NCI-H345 (cell line): ENCODE measurements at regions not wholly inside any gene's neighbourhood (a gene's known extent, or its start where the extent isn't known, plus 50 kb on each side); places are given as distances from the start of the nearest gene placed in this dataset.

Experiments
- DNase-seq: peaks from one replicate; lab custom pipeline; 2025; lab: John Stamatoyannopoulos, UW

DNA sequence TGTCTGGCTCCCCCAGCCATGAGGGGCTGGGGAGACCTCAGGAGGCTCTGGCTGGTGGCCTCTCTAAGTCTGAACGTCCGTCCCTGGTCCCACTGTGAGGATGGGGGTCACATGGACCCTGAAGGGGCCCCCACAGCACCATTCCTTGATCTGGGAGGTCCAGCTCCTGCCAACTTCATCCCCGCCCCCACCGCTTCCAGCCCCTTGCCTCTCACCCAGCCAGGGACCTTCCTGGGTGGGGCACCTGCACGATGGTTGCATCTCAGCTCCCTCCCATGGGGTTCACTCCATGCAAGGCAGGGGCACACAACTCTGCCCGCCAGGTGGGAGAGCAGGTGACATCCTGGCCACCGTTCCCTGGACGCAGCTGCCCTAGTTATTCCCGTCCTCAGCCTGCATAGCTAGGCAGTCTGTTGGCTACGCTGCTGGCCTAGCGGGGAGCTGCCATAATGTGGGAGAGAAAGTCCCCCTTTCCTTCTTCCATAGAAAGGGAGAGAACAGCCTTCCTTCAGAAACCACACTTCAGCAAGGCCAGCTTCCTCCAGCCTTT is 217.9 kb upstream of the RPL38 start:
- DNase-seq: no peak

DNA sequence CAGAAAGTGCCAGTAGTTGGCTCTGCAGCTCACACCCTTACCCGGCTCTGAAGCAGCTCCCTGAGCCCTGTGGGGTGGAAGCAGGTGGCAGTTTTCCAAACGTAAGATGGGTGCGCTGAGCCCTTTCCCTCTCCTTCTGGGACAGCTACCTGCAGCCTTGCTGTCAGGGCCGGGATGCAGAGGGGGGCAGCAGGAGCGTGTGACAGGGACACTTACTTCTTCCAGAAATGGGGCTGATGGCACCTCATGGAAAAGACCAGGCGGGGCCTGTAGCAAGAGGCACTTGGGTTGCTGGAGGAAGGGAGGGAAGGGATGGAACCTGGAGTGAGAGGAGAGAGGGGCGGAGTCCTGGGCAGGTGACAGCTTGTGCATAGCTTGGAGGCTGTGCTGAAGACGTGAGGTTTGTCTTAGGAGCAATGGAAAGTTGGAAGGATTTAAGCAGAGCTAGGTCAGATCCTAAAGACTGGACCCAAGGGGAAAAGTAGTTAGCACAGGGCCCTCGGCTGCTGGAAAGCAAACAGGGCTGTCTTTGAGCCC is 216.8 kb upstream of the RPL38 start:
- no peak for DNase-seq

DNA sequence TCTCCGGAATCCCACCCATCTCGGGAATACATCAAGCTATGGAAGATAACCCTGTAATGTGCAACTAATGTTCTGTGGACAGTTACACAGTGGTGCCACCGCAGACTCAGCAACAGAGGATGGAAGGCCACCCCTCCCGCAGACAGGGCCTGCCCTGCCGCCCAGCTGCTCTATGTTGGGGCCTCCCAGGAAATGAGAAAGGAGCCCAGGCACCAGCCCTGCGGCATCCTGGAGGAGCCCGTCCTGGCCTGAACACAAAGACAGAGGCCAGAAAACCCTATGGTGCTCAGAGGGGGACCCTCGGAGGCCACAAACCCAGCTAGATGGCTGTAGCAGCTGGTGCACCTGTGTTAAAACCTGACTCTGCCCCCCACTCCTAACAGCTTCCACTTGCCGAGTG is 216.1 kb upstream of the RPL38 start:
- DNase-seq: no peak

DNA sequence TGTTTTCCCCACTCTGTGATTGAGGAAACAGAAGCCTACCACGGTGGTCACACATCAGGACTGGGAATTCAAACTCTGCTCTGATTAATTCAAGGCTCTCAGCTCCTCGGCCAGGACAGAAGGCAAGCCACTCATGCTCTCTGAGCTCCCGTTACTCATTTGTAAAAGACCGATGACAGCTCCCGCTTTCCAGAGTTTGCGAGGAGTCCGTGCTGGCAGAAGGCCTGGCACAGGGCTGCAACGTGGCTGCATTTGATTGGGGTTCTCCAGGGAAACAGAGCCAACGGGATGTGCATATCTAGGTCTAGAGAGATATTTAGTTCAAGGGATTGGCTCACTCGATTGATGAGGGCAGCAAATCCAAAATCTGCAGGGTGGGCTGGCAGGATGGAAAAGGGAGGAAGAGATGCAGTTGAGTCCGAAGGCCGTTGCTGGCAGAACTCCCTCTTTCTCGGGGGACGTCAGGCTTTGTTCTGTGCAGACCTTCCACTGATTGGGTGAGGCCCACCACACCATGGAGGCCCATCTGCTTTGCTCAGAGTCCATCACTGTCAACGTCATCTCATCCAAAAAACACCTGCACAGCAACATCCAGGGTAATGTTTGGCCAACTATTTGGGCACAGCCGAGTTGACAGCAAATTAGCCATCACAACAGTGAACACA is 215.5 kb upstream of the RPL38 start:
- no peak for DNase-seq

DNA sequence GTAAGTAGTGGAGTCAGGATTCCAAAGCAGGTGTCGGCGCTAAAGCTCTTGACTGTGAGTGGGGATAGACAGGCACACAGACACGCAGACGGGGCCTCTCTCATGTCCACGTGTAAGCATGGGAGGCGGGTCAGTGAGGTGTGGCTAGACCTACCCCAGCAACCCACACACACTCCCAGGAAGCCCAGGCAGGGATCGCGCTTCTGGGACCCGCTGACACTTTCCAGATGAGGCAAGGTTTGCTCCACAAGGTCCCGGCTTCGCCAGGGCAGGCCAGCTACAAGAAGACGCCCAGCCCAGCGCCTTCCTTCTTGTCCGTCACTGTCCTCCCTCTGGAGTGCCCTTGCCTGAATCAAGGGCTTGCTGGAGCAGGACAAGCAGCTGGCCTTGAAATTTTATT is 213.8 kb upstream of the RPL38 start:
- DNase-seq: no peak

DNA sequence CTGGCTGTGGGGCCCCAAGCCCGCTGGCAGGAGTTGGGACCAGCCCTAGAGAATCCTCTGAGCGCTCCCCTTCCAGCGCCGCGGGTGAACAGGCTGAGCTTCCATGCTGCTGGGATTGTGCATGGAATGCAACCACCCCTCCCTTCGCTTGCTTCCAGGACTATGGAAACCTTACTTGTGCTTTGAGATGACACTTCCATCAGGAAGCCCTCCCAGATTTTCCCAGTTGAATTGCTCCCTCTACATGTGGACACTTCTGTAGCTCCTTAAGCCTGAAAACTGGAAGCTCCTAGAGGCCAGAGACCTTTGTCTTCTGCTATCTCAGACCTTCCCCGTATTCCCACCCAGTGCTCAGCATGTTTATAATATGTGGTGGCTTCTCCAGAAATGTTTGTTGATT is 213.2 kb upstream of the RPL38 start:
- DNase-seq: no peak

DNA sequence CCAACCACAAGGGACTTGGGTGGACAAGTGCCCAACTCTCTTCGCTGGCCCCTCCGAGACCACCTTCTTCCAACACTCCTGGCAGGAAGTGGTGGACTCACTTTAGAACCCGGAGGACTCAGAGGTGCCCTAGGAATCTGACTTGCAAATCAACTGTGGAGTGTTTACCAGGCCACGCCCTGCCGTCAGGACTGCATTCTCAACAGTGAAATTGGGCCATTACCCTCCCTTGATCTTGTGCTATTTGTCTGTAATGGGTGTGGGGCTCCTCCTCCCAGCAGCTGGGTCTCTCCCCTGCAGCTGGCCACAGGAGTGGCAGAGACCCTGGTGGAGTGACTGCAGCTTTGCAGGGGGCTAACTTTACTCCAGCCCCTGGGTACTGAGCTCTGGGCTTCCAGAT is 212.2 kb upstream of the RPL38 start:
- peak; percentile 69 for DNase-seq

DNA sequence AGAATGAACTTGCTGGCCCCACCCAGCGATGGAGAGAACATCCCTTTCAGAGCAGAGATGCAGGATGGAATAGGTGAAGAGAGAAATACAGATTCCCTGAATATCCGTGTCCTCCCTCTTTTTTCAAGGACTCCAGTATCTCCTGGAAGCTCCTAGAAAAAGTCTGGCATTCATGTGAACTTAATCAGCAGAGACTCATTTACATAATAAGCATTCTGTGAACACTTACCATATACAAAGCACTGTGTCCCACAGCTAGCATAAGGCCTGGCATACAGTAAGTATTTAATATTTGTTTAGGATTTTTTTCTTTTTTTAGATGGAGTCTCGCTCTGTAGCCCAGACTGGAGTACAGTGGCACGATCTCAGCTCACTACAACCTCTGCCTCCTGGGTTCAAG is 208.5 kb upstream of the RPL38 start:
- no peak for DNase-seq

DNA sequence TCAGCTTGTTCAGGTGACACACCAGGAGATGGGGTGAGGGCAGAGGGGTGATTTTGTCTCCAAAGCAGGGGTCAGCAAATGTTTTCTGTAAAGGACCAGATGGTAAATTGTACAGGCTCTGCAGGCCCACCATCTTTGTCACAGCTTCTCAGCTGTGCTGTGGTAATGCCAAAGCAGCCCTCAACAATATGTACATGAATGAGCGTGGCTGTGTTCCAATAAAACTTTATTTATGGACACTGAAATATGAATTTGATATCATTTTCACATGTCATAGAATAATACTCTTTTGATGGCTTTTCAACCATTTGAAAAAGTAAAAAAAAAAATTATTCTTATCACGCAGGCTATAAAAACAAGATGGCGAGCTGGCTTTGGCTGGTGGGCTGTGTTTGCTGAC is 206.4 kb upstream of the RPL38 start:
- DNase-seq: no peak

DNA sequence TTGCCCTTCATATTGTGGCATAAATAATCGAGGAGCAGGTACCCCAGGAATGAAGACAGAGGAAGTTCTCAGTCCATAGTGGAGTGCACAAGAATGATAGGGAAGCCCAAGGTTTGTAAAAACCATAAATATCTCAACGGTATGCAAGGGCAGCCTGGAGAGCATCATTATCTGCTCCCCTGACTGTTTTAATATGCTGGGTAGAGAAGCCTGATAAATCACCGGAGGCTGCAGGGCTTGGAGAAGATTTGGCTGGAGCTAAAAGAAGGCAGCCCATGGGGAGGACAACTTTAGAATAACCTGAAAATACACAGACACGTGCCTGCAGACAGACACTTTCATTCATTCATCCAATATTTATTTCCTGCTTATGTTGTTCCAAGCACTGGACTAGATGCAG is 205.2 kb upstream of the RPL38 start:
- DNase-seq: no peak

DNA sequence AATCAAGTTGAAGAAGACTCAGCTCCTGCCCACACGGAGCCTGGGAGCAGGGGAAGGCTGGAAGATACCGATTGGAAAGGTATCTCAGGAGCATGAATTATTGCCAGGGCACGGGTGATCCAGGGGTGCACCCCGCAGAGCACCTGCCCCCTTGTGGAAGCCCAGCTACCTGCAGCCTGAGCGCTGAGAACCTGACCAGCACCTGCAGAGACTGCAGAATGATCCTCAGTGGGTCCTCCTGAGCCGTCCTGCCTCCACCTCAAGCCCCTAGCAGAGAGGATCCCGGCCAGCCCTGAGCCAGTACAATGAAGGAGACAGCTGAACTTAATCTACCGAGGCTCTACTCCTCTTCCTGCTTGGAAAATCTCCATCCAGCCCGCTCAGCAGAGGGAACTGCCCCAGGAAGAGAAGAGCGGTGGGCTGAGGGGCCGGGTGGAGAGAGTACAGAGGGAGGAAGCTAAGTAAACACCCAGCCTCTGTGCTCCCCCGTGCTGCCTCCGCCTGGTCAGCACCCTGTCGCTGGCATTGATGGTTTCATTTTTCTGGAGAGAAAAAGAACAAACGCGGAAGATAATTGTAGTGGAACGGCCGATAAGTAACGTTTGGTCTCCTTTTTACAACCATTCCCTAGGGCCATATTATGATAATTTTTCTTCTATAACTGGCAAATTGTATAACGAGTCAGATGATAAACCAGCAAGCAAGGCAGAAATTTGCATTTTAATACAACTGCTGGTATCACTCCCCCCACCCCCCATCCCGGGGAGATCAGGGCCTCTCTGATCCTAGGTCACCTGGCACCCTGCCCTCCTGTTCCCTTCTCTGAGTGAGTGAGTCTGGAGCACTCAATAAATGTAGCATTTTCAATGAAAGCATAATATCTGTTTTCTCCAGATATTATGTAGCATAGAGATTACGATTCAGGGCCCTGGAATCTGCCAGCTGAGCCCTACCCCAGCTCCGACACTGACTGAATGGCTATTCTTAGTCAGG is 204.5 kb upstream of the RPL38 start:
- DNase-seq: peak; percentile 68

DNA sequence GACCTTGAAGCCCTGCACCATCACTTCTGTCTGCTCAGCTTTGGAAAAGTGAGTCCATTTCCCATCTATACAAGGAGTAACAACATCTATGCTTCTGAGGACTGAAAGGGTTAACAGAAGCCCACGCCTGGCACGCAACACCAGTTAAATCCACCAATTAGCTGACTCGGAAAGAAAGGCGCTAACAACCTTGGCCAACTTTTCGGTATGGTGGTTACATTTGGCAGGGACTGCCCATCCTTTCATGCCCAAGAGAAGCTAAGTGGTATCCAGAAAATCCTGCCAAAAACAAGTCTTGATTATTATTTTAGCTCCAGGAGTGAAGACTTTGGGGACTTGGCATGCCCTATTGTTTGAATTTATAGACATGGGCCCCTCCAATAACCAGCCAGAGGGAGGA is 202.3 kb upstream of the RPL38 start:
- no peak for DNase-seq

DNA sequence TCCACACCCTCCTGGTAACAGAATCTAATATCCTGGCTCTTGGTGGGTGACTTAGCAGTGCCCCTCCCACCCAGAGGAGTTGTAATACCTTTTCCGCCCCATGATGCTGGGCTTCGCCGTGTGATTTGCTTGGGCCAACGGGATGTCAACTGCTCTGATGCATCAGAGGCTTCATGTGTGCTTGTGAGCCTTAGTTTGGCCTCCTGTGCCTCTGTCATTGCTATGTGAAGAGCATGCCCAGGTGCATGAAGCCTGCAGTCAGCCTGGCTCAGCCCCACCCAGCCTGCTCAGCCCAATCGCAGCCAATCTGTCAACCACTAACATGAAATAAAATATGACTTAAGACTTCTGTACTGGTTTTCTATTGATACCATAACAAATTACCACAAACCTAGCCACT is 201.2 kb upstream of the RPL38 start:
- DNase-seq: no peak

DNA sequence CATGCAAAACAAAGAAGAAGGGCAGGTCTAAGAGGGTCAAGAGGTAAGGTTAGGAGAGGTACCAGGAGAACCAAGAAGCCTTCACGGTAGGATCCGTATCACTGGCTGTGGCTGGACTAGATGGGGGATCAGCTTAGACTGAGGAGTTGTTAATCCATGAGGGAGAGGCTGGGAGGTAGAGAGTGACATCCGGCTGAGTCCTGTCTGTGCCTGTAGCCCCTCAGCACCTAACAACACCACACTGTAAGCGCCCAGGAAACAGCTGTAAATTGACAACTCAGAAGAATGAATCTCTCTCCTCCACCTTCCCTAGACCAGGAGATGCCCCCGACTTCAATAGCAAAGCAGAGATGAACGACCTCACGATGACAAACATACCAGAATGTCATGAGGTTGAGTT is 199.4 kb upstream of the RPL38 start:
- DNase-seq: no peak

DNA sequence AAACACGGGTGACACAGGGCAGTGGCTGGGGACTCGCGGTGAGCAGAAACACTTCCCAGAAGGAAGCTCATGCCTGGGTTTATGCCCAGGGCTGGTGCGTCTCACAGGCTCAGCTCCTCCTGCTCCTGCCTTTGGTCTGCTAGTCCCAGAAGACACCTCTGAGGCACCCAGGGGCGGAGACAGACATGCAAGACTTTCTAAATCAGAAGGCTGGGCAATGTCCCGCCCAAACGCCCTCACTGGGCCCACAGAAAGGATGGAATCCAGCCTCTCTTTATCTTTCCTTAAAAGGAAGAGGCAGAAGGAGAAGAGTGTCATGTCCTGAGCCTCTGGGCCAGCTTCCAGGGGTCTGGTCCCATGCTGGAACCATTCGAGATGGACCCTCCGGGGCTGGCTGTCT is 197.7 kb upstream of the RPL38 start:
- DNase-seq: no peak

DNA sequence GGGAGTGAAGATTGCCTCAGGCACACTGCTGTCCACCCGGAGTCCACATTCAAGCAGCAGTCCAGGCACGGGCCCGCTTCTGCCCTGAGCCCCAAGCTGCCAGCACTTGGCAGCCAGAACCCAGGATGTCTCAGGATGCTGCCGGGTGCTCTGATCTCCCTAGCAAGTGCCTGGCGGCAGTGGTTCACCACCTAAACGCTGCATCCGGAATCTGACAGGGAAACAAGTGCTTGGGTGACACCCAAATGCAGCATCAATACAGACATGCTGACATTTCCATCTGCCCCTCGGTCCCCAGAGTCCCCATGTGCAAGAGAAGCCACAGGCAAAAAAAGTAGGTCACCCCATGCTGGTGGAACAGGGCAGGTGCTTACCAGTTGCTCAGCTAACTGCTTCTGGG is 197.1 kb upstream of the RPL38 start:
- no peak for DNase-seq

DNA sequence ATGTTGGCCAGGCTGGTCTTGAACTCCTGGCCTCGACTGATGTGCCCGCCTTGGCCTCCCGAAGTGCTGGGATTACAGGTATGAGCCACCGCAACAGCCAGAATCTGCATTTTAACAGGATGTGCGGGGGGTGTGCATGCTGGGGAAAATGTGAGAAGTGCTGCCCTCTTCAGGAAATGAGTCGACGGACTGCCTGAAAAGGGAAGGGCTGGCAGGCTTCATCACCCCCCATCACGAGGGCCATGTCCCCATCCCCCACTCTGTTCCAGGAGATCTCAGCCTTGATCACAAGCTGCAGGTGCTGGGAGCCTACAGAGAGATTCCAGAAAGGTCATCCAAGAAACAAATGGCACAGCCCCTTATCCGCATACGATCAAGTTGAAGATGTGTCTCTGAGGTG is 195.3 kb upstream of the RPL38 start:
- peak; percentile 47 for DNase-seq

DNA sequence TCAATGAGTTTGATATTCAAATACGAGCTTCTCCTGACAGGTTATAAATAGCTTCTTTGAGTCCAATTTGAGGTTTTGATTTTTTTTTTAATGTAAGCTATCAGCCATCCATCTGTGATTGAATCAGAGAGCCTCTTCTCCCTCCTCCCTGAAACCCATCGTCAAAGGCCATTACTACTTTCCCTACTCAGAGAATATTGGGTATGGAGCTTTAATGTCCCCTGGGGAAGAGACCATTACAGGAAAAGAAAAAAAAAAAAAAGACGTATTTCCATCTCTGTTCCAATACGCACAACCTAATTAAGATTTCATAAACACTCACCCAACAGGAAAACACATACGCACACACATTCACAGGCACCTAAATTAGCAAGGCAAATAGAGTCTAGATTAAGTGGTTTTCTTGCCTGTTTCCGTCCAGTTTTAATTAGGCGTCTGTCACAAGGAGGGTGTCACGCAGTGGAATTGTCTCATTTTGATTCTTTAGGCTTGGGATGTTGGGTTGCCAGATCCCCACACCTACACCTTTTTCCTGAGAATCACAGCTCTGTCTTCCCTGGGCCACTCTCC is 194.3 kb upstream of the RPL38 start:
- DNase-seq: no peak

DNA sequence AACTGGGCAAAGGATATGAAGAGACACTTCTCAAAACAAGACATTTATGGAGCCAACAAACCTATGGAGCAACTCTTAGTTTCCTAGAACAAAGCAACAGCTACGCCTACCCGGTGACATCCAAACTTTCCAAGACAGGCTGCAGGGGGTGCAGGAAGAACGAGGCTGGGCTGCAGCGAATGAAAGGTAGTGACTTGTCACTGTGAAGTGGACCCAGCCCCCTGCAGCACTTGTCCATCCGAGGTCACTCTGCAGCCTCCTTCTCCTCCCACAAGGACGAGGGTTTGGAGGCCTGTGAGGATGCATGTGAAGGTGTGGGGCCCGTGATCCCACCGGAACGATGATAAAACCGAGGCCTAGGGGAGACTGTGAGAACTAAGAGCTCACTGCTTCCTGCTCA is 192.6 kb upstream of the RPL38 start:
- DNase-seq: no peak

DNA sequence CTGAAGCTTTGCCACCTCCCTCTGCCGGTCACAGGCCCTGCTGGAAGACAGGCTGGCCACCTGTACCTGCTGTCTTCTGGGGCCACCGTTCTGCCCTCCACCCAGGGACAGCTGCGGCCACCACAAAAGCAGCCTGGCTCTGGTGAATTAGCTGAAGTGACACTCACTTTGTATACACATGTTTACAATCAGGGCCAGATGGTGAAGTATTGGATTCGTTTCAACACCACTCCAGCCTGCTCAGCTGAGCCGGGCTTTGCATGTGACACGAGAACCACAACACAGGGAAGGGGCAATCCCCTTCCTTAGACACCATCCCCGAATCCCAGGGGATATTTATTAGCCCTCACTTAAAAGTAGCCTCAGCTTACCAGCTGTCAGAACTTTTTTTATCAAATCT is 191.5 kb upstream of the RPL38 start:
- peak; percentile 96 for DNase-seq

DNA sequence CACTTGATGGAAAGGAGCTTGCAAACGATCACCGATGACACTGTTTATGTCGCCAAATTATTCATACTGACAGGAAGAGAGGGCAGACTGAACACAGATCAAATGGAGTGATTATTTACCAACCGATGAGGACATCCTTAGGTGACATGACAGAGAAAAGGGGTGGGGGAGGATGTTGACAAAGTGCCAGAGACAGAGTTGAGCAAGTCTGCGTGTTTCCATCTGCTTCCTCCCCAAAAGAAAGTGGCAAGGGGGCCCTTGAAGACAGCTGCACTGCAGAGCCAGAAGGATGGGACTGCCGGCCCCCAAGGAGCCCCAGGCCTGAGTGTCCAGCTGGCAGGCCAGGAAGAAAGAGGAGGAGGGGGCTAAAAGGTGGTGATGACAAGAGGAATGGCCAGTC is 191.0 kb upstream of the RPL38 start:
- DNase-seq: peak; percentile 83

DNA sequence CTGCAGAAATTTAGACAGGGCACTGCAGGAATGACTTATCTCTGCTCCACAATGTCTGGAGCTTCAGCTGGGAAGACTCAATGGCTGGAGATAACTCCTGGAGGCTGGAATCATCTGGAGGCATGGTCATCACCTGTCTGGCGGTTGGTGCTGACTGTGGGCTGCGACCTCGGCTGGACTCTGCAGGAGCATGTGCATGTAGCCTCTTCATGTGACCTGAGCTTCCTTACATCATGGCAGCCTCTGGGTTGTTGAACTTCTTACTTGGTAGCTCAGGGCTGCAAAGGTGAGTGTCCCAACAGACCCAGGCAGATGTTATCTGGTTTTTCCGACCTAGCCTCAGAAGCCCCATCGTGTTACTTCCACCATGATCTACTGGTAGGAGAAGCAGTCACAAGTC is 188.2 kb upstream of the RPL38 start:
- no peak for DNase-seq

DNA sequence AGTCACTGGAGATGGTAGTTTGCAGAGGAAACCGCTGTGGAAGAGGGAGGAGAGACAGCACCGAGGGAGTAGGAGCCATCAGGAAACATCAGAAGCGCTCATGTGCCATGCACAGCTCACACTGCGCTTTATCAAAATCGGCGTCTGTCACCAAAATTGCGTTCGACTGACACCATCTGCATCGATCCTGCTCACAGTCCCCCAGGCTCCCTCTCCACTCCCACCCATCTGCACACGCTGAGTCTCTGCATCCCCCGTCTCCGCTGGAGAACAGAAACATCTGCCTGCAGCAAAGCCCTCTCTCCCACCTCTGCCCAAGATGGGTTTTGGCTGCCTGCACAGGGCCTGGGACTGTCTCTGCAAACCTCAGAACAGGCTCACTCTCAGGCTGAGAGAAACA is 187.5 kb upstream of the RPL38 start:
- DNase-seq: no peak
